ENCODE measurements at regions not wholly inside any gene's neighbourhood (a gene's known extent, or its start where the extent isn't known, plus 50 kb on each side); places are given as distances from the start of the nearest gene placed in this dataset.

DNA sequence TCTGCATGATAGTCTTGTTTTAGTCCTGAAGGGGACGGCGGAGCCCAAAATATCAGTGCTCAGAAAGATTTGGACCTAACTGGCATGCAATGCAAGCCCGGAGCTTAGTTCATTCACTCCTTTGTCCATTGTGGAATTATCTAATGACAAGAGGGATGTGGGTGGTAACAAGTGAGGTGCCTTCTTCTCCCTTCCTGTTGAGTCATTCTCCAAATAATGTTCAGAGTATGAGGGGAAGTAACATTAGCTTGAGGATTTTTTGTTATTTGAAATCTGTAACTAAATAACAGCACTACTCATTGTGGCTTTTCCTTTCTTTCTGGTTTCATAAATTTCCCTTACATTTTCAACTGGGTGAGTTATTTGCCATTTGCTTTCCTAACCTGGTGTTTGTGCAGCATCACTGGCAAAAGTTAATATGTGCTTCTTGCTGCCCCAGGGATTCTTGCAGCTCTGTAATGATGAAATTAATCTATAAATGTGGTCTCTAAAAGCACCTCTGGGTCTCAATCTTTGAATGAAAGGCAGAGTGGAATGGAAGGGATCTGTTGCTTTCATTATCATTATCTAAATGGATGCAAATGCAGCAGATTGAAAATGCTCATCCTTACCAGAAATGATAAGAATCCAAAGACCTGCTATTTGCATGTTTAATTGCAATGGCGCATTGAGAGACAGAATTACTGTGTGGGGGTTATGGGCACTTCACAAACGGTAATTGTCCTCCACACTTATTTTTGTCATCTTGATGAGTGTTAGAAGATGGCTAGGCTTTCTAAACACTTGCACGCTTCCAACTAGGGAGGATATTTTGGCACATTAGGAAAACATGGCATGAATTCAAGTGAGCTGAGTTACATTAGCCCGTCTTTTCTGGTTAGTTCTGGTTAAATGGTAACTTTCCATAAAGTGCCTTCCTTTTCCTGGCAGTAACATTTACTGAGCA, 89.9 kb upstream of the MITF start:
- no peak for TF ChIP-seq EZH2phosphoT487 (IDR thresholded peaks at IDR 0.05; ENCODE audit: low read depth, severe bottlenecking, unreplicated experiment)
- TF ChIP-seq, protein P1, sequence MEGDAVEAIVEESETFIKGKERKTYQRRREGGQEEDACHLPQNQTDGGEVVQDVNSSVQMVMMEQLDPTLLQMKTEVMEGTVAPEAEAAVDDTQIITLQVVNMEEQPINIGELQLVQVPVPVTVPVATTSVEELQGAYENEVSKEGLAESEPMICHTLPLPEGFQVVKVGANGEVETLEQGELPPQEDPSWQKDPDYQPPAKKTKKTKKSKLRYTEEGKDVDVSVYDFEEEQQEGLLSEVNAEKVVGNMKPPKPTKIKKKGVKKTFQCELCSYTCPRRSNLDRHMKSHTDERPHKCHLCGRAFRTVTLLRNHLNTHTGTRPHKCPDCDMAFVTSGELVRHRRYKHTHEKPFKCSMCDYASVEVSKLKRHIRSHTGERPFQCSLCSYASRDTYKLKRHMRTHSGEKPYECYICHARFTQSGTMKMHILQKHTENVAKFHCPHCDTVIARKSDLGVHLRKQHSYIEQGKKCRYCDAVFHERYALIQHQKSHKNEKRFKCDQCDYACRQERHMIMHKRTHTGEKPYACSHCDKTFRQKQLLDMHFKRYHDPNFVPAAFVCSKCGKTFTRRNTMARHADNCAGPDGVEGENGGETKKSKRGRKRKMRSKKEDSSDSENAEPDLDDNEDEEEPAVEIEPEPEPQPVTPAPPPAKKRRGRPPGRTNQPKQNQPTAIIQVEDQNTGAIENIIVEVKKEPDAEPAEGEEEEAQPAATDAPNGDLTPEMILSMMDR (IDR thresholded peaks at IDR 0.05; ENCODE audit: poor library complexity), result no peak
- TF ChIP-seq EZH2 (IDR thresholded peaks at IDR 0.05; ENCODE audit: borderline replicate concordance), result no peak

All from hepatocyte (in vitro differentiated cells).